GM18867 (cell line): ENCODE measurements at regions not wholly inside any gene's neighbourhood (a gene's known extent, or its start where the extent isn't known, plus 50 kb on each side); places are given as distances from the start of the nearest gene placed in this dataset.
A peak's percentile ranks its signal among the peaks of the same experiment; 100 is the strongest.

ENCODE experiments used
- ATAC-seq: cut with Tn5 transposase; IDR thresholded peaks from one replicate; pipeline ENCODE4 v1.9.1; 2021; ENCODE audit warnings: mild to moderate bottlenecking, moderate library complexity; ENCODE audit not compliant: unreplicated experiment

- ATAC-seq = no peak
Observed at GRCh38 chr9:1462626-1463308, 412.6 kb downstream of the DMRT2 start.

DNA sequence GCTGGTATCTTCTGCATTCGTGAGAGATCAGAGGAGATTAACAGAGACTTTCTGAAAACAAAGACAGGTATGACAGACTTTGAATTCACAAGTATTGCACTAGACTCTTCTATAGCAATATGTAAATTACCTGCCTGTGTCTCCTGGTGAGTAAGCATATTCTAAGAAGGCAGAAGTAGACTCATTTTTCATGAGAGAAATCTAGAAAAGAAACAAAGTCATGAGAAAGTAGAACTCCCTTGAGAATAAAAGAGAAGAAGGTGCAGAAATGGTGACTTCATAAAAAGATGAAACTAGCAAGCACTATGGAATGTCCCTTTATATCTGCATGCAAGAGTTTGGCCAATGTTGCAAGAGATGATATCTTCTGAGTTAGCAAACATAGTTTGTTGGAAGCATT is 419.8 kb downstream of the DMRT2 start:
- ATAC-seq = peak; percentile 97

- no peak for ATAC-seq
Observed at GRCh38 chr9:1473956-1474634, 423.9 kb downstream of the DMRT2 start.

DNA sequence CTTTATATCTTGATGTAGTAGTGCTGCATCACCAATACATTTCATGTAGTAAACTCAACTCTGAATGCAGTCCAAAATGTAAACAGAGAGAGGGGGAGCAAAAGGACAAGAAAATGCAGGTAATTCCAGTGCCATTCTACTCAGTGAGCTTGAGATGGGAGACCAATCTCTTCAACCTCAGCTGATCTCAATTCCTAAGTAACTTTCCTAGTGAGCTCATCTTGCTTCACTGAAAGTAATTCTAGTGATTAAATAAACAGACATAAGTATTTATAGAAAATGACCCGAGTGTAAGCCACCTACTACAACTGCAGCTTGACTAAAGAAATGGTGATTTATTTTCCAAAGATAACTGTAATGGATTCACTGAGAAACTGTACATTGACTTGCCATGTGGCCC is 424.5 kb downstream of the DMRT2 start:
- no peak for ATAC-seq

- peak; percentile 89 for ATAC-seq
Observed at GRCh38 chr9:1490341-1491232, 440.4 kb downstream of the DMRT2 start.

DNA sequence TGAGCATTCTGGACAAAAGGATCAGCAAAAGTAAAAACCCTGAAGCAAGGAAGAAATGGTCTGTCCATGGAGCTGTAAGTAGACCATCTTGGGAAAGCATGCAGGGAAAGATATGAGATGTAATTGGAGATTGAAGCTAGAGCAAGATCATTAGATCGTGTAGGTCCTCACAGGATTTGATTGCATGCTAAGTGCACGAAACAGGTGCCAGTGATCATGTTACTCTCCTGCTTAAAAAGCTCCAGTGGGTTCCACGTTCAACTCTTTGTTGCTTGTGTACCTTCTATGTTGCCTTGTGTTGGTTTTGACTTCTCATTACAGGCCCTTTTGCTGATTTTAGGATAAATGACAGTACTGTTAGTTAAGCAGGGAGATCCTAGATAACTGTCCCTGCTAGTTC is 442.0 kb downstream of the DMRT2 start:
- no peak for ATAC-seq

DNA sequence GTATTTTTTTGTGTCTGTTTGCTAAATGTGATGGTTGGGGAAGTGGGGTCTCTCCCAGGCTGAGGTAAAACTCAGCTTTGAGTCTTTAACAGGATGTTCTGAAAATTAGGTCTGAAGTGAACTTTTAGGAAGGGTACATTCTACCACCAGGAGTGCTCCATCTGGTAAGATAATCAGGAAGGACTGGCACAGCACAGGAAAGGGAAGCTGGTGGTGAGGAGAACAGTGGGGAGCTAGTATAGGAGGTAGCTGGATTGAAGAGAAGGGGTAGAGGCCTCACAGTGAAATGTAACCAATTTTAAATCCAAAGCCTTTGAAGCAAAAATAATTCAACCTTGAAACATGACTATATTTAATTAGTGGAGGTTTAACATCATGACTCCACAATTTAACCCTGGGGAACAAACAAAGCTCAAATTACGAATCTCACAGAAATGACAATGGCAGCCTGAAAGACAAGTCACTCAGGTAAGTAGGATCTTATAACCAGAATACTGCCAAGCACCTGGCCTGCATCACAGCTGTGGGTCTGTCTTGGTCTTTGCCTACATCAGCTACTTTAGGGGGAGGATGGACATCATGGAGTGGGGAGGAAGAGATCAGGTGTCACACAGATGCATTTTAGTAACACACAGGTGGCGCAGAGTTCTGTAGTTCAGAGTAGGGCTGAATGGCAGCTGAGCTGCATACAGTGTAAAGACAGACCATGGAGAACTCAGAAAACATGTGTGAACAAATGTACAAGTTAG is 445.3 kb downstream of the DMRT2 start:
- ATAC-seq = no peak

GRCh38 chr9:1505489-1505888 is 455.3 kb downstream of the DMRT2 start:
- ATAC-seq = no peak

- no peak for ATAC-seq
Observed at GRCh38 chr9:1510712-1511111, 460.6 kb downstream of the DMRT2 start.

GRCh38 chr9:1513105-1513504 is 462.9 kb downstream of the DMRT2 start:
- no peak for ATAC-seq

- ATAC-seq = no peak
Observed at GRCh38 chr9:1514250-1514649, 464.1 kb downstream of the DMRT2 start.

DNA sequence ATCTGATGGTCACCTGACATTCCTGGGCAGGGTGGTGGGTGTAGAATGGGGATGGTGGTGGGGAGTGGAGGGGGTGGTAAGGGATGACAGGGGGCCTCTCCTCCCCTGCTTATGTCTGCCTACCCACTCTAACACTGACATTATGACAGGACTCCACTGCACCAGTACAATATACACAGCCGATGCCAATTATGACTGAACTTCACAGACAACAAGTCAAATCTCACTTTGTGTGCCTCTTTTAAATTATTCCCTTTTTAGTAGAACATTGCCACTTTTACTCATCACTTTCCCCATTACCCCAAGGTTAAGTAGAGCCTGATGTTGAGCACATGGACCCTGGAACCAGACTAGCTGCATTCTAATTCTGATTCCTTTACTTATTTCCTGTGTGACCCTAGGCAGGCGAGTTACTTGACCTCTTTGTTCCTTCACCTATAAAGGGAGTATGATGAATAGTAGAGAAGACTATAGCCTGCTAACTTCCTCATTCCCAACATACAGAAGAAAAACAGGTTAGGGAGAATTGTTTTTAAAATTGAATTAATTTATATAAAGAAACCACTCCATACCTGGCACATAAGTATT is 464.7 kb downstream of the DMRT2 start:
- ATAC-seq = peak; percentile 47

GRCh38 chr9:1515557-1515956 is 465.4 kb downstream of the DMRT2 start:
- ATAC-seq = no peak

- ATAC-seq = no peak
Observed at GRCh38 chr9:1521547-1521946, 471.4 kb downstream of the DMRT2 start.

GRCh38 chr9:1522219-1522767 is 472.1 kb downstream of the DMRT2 start:
- ATAC-seq = peak; percentile 73

GRCh38 chr9:1528456-1528855 is 478.3 kb downstream of the DMRT2 start:
- ATAC-seq = no peak

- ATAC-seq = no peak
Observed at GRCh38 chr9:1530696-1531095, 480.5 kb downstream of the DMRT2 start.

DNA sequence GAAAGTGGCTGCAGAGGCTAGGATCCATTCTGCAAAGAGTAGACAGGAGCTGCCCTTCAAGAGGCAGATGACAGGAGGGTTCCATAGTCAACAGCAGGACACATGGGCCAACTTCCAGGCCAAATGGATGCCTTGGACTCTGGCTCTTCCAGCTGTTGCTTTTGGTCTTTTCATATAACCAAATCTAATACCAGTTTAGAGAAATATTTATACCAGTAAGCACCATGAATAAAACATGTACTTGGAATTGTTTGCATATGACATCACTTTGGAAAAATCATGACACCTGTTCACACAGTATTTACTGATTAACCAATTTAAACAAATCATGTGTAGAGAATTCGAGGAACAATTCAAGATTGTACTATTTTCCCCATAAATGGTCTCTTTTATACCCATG is 481.3 kb downstream of the DMRT2 start:
- no peak for ATAC-seq

- ATAC-seq = no peak
Observed at GRCh38 chr9:1532171-1532570, 482.0 kb downstream of the DMRT2 start.

DNA sequence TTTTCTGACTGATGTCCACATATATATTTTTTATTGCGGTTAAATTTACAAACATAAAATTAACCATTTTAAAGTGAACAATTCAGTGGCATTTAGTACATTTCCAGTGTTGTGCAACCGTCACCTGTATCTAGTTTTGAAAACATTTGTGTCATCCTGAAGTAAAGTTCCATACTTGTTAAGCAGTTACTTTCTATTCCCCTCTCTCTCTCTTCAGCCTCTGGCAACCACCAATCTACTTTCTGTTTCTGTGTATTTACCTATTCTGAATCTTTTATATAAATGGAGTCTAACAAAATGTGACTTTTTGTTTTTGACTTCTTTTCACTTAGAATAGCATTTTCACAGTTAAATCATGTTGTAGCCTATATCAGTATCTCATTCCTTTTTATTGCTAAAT is 480.1 kb upstream of the SMARCA2 start:
- ATAC-seq = peak; percentile 65
